SU-DHL-6 (cell line): ENCODE measurements at regions not wholly inside any gene's neighbourhood (a gene's known extent, or its start where the extent isn't known, plus 50 kb on each side); places are given as distances from the start of the nearest gene placed in this dataset.

ENCODE experiments used
- H2AFZ ChIP-seq: fragments of 200-600 bp; sonication (generic); 2 replicates; pipeline ENCODE4 v1.6.1; 2014; ENCODE audit warnings: low read depth, mild to moderate bottlenecking, moderate library complexity, mixed read lengths, antibody characterized with exemption, low read length; ENCODE audit not compliant: severe bottlenecking
- H3F3A ChIP-seq: fragments of 200-600 bp; shearing (Covaris generic); 2 replicates; pipeline ENCODE4 v1.6.0; 2016; ENCODE audit warnings: antibody characterized with exemption, mild to moderate bottlenecking; ENCODE audit not compliant: insufficient read depth
- H3K27ac ChIP-seq: fragments of 200-600 bp; sonication (generic); 2 replicates; pipeline ENCODE4 v1.5.1; 2016; ENCODE audit warnings: low read depth, mild to moderate bottlenecking, low read length, moderate library complexity, mixed read lengths
- H3K27me3 ChIP-seq: fragments of 200-600 bp; sonication (generic), shearing (Covaris generic); 2 replicates; pipeline ENCODE4 v1.6.0; 2014; ENCODE audit warnings: mild to moderate bottlenecking, low read length
- H3K36me3 ChIP-seq: fragments of 200-600 bp; sonication (generic); 2 replicates; pipeline ENCODE4 v1.6.1; 2014; ENCODE audit warnings: mild to moderate bottlenecking, low read length, mixed read lengths
- H3K4me2 ChIP-seq: fragments of 300-600, 200-600 bp; shearing (Covaris generic), sonication (generic); 2 replicates; pipeline ENCODE4 v1.6.0; 2014; ENCODE audit warnings: low read length, low read depth, mild to moderate bottlenecking; ENCODE audit not compliant: poor library complexity, severe bottlenecking
- H3K4me3 ChIP-seq: fragments of 200-600 bp; sonication (generic); 2 replicates; pipeline ENCODE4 v1.5.1; 2014; ENCODE audit warnings: antibody characterized with exemption, low read length, mild to moderate bottlenecking, mixed read lengths; ENCODE audit not compliant: insufficient read depth, poor library complexity, severe bottlenecking
- H3K79me2 ChIP-seq: fragments of 200-600 bp; sonication (generic); 2 replicates; pipeline ENCODE4 v1.6.1; 2014; ENCODE audit warnings: mild to moderate bottlenecking, low read length, moderate library complexity; ENCODE audit not compliant: insufficient read depth
- H3K9ac ChIP-seq: fragments of 200-600 bp; sonication (generic); 2 replicates; pipeline ENCODE4 v1.7.0; 2014; ENCODE audit warnings: mild to moderate bottlenecking, low read length
- H3K9me2 ChIP-seq: fragments of 200-600 bp; sonication (generic); replicated peaks from 2 replicates; pipeline ENCODE4 v1.6.1; 2014; ENCODE audit warnings: low read length; ENCODE audit not compliant: insufficient read depth
- H3K9me3 ChIP-seq: fragments of 200-600 bp; sonication (generic); 2 replicates; pipeline ENCODE4 v1.6.1; 2014; ENCODE audit warnings: low read length, mixed read lengths; ENCODE audit not compliant: insufficient read depth
- H4K20me1 ChIP-seq: fragments of 200-600 bp; sonication (generic); 2 replicates; pipeline ENCODE4 v1.6.1; 2014; ENCODE audit warnings: low read depth, mild to moderate bottlenecking, antibody characterized with exemption, low read length, moderate library complexity, mixed read lengths
- CTCF ChIP-seq: fragments of 200-600 bp; sonication (generic); IDR thresholded peaks from one replicate; pipeline ENCODE4 v1.5.1; 2017; ENCODE audit warnings: antibody characterized with exemption, mild to moderate bottlenecking, low read length, moderate library complexity; ENCODE audit not compliant: insufficient read depth, poor library complexity, severe bottlenecking
- EZH2phosphoT487 ChIP-seq: fragments of 200-600 bp; sonication (generic), shearing (Covaris generic); conservative IDR thresholded peaks from 2 replicates; pipeline ENCODE4 v1.6.1; 2018; ENCODE audit warnings: mild to moderate bottlenecking, antibody characterized with exemption, low read length, moderate library complexity, mixed read lengths

GRCh38 chr2:48114256-48114655 is 200.2 kb upstream of the FOXN2 start:
- Histone ChIP-seq H3K9me3 (no peaks in the 10 kb centered on the region), H3K4me3 (no peak overlapping the region), H3K27me3 (no peaks in the 10 kb centered on the region), H3K27ac (no peak overlapping the region), H3F3A (no peaks in the 10 kb centered on the region), H3K4me2 (no peak overlapping the region), H3K36me3 (no peaks in the 10 kb centered on the region), H4K20me1 (no peaks in the 10 kb centered on the region), H2AFZ (no peak overlapping the region), H3K9ac (no peak overlapping the region), H3K79me2 (no peaks in the 10 kb centered on the region), H3K9me2 (no peaks in the 10 kb centered on the region)
- TF ChIP-seq CTCF (no peak), EZH2phosphoT487 (no peak)

DNA sequence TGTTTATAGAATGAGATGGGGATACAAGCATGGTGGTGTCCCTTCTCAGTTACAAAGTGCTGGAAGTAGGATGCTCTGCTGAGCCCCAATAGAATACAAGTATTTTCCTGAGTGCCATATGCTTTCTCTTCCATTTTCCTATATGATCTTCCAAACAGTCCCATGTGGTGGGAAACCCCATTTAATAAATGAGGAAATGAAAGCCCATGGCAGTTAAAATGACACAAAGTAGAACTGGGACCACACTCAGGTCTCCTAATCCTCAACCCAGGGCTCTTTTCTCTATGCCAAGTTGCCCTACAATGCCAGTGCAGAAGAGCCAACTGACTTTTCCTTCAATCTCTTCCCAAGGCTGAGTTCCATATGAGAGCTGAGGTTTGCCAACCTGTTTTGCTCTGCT is 198.0 kb upstream of the FOXN2 start:
- Histone ChIP-seq H3K27me3 (no peaks in the 10 kb centered on the region), H3K27ac (no peak overlapping the region), H2AFZ (no peak overlapping the region), H3K36me3 (no peaks in the 10 kb centered on the region), H3K9ac (no peak overlapping the region), H3K4me3 (no peak overlapping the region), H3K9me3 (no peaks in the 10 kb centered on the region), H3K9me2 (no peaks in the 10 kb centered on the region), H3K79me2 (no peaks in the 10 kb centered on the region), H3K4me2 (no peak overlapping the region), H4K20me1 (no peaks in the 10 kb centered on the region), H3F3A (no peaks in the 10 kb centered on the region)
- TF ChIP-seq EZH2phosphoT487 (no peak), CTCF (no peak)

- H3K4me2 ChIP-seq, result no peak overlapping the region
- TF ChIP-seq CTCF (no peak), EZH2phosphoT487 (no peak)
- H3K27ac ChIP-seq, result no peak overlapping the region
- no peak overlapping the region for H2AFZ ChIP-seq
- no peak overlapping the region for H3K4me3 ChIP-seq
- no peak overlapping the region for H3K9ac ChIP-seq
- H3K79me2 ChIP-seq, result no peaks in the 10 kb centered on the region
- no peaks in the 10 kb centered on the region for H3F3A ChIP-seq
- H3K9me2 ChIP-seq, result no peaks in the 10 kb centered on the region
- no peaks in the 10 kb centered on the region for H3K27me3 ChIP-seq
- H4K20me1 ChIP-seq, result no peaks in the 10 kb centered on the region
- H3K36me3 ChIP-seq, result no peaks in the 10 kb centered on the region
- H3K9me3 ChIP-seq, result no peaks in the 10 kb centered on the region
Observed at GRCh38 chr2:48118895-48119294, 195.6 kb upstream of the FOXN2 start.

DNA sequence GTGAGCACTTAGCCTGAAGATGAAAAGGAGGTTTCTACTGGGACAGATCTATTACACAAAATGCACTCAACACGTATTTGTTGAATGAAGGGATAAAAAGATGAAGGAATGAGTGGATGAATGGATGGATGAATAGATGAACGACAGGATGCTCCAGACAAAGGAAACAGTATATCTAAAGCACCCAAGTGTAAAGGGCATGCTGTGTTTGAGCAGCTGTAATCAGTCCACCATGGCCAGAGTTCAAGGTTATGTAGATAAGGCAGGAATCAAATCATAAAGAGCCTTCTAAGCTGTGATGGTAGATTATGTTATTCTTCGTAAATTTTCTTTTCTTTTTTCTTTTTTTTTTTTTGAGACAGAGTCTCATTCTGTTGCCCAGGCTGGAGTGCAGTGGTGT is 194.4 kb upstream of the FOXN2 start:
- H3K9me2 ChIP-seq, result no peaks in the 10 kb centered on the region
- no peaks in the 10 kb centered on the region for H4K20me1 ChIP-seq
- H3K27me3 ChIP-seq, result no peaks in the 10 kb centered on the region
- no peaks in the 10 kb centered on the region for H3K9me3 ChIP-seq
- no peak overlapping the region for H3K4me3 ChIP-seq
- H3K9ac ChIP-seq, result no peak overlapping the region
- H3K36me3 ChIP-seq, result no peaks in the 10 kb centered on the region
- no peaks in the 10 kb centered on the region for H3K79me2 ChIP-seq
- no peak overlapping the region for H3K27ac ChIP-seq
- H2AFZ ChIP-seq, result no peak overlapping the region
- no peak overlapping the region for H3K4me2 ChIP-seq
- no peaks in the 10 kb centered on the region for H3F3A ChIP-seq
- TF ChIP-seq CTCF (no peak), EZH2phosphoT487 (no peak)
